Cerebellar cortex (tissue), 1 donor: ENCODE measurements at regions not wholly inside any gene's neighbourhood (a gene's known extent, or its start where the extent isn't known, plus 50 kb on each side); places are given as distances from the start of the nearest gene placed in this dataset.

Experiments
- DNase-seq: peaks from one replicate; pipeline ENCODE4 v3.0.0-alpha.2; 2015; ENCODE audit warnings: low spot score

- no peak for DNase-seq
These were observed 239.2 kb upstream of the RAB4A start for GRCh38 chr1:229031481-229032341.

- DNase-seq = no peak
These were observed 238.5 kb upstream of the RAB4A start for GRCh38 chr1:229032375-229032774.

DNA sequence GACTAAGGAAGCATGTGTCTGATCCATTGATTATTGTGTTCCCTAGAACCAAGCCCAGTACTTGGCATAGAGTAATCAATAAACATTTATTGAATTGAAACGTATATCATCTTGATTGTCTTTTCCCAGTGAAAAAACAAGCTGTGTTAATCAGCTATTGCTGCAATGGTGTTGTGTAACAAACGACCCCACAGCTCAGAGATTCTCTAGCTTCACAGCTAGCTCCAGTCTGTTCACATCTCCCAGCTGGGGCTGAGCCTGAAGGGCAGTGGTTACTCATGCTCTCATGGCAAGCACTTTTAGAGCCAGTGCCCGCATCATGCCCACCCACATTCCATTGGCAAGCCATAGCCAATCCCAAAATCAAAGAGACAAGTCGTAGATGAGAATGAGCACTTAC, 237.4 kb upstream of the RAB4A start:
- no peak for DNase-seq

GRCh38 chr1:229034342-229034741, 236.6 kb upstream of the RAB4A start:
- DNase-seq = no peak

- no peak for DNase-seq
These were observed 235.7 kb upstream of the RAB4A start for GRCh38 chr1:229035054-229035747.

- DNase-seq = no peak
These were observed 235.2 kb upstream of the RAB4A start for GRCh38 chr1:229035748-229036082.

DNA sequence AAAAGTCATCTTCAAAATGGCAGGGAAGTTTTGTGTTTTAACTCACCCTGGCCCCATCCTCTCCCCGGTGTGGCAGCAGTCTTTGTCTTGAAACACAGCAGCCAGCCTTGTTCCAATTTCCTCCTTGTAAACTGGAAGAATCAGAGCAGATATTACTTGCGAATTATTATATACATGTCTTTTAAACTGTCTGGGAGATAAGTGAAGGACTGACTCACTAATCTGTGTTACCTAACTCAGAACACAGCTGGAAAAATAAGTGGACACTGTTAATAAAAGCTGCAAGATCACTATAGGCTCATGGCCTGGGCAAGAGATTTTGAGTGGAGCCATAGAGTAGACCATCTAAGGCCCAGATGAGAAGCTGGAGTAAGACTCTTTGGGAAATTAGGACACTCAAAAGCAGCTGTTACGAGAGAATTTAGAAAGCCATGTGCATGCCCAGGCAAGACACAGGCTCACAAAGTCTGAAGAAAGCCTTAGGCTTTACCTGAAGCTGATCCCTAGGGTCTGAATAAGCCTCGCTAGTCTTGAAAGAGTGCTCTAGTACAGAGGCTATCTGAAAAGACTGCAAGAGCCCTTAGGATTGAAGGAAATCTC, 233.0 kb upstream of the RAB4A start:
- no peak for DNase-seq

DNA sequence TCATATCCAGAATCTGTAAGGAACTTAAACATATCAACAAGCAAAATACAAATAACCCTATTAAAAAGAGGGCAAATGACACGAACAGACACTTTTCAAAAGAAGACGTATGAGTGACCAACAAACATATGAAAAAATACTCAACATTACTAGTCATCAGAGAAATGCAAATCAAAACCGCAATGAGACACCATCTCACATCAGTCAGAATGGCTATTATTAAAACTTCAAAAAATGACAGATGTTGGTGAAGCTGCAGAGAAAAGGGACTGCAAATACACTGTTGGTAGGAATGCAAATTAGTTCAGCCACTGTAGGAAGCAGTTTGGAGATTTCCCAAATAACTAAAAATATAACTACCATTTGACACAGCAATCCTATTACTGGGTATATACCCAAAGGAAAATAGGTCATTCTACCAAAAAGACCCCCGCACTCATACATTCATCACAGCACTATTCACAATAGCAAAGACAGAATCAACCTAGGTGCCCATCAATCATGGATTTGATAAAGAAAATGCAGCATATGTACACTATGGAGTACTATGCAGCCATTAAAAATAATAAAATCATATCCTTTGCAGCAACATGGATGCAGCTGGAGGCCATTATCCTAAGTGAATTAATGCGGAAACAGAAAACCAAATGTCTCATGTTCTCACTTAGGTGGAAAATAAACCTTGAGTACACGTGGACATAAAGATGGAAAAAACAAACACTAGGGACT, 230.1 kb upstream of the RAB4A start:
- no peak for DNase-seq

DNA sequence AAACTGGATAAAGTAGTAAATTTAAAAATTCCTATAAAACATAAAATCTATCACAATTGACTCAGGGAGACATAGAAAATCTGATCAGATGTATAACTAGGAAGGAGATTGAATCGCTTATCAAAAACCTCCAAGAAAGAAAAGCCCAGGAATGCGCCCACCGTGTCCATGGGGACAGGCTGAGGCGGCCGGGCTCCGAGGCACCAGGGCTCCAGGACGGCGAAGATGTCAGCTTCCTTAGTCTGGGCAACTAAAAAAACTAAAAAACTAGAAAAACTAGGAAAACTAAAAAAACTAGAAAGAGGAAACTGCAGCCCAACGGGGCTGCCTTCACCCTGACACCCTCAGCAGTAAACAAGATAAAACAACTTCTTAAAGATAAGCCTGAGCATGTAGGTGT, 229.0 kb upstream of the RAB4A start:
- no peak for DNase-seq

DNA sequence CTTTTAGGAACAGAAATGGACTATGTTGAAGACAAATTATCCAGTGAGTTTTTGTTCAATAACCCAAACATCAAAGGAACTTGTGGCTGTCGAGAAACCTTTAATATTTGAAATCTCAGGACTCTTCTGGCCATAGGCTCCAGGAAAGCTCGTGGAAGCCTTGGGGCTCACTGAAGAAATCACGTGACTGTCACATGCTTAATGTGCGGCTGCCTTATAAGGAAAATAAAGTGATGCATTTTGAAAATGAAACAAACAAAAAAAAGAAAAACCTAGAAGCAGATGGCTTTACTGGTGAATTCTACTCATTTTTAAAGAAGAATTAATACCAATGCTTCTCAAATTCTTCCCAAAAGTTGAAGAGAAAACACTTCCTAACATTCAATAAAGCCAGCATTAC, 228.4 kb upstream of the RAB4A start:
- DNase-seq = no peak

DNA sequence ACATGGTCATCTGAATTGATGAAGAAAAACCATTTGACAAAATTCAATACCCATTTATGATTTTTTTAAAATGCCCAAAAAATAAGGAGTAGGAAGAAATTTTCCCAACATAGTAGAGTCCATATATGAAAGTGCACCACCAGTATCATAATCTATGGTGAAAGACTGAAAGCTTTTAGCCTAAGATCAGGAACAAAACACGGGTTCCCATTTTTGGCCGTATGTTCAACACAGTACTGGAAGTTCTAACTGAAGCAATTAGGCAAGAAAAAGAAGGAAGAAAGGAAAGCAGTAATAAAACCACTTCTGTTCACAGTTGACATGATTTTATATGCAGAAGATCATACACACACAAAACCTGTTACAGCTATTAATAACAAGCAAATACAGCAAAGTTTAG, 227.8 kb upstream of the RAB4A start:
- DNase-seq = no peak

GRCh38 chr1:229046251-229046853, 224.6 kb upstream of the RAB4A start:
- no peak for DNase-seq

DNA sequence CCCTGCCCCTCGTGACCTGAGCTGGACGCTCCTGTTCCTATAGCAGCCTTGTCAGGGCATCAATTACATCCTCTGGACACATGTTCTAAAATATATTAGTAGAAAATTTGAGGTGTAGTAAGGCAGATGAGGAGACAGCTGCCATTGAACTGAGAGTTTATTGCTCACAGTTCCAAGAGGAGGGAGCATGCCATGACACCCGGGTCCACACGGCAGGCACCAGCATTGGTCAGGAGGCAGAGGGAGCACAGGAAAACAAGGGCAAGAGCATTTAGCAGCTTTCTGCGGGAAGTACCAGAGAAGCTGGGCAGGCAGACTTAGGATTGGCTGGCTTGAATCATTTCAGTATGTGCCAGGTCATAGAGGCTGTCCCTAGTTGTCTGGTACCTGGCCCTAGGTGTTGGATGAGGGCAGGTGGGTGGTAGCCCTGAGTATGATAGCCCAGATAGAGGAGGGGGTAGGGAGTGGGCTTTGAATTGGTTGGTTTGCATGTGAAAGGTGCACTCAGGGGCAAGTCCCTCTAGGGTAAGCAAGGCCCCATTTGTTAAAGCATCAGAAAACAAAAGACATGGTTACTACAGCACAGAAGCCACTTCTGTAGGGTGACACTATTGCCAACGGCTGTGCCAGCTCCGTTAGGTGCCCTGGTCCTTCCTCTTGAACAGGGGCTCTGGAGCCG, 223.6 kb upstream of the RAB4A start:
- no peak for DNase-seq

DNA sequence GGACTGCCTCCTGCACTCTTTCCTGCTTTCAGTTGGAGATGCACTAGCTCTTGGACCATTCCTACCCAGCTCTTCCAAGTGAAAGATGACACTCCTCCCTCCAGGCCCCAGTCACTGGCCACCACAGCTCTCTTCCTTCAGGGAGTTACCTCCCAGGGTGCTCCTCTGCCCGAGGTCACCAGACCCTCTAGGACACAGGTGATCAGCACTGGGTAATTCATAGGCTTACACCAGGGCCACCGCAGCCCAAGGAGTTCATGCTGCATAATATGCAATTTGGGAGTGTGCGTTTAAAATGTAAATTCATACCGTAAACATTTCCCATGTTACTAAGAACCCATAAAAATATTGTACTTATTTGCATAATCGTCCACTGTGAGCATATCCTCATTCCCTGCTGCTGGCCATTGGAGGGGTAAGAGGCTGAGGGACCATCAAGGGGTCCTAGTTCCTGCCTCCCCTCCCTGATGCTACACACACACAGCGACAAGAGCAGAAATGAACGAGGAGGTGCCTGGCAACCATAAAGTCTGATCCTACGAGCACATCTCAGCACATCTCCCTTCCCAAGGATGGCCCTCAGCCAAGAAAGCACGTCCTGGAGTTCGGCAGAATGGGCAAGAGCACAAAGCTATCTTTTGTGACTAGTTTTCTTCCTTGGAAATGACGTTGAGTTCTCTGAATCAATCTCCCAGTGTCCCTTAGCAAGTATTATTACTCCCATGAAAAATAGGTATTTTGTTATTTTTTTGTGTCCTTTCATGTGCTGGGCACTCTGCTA, 222.9 kb upstream of the RAB4A start:
- no peak for DNase-seq

DNA sequence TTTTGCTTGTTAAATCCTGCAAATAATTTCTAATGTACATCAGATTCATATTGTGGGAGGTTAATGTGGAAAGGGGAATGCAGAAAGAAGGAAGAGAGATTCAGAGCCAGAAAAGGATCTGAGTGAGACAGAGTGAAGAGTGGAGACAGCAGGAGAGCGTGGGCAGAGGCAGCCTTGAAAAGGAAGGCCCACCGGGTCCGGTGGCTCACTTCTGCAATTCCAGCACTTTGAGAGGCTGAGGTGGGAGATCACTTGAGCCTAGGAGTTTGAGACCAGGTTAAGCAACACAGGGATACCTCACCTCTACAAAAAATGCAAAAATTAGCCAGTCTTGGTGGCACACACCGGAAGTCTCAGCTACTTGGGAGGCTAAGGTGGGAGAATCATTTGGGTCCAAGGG, 222.0 kb upstream of the RAB4A start:
- no peak for DNase-seq

DNA sequence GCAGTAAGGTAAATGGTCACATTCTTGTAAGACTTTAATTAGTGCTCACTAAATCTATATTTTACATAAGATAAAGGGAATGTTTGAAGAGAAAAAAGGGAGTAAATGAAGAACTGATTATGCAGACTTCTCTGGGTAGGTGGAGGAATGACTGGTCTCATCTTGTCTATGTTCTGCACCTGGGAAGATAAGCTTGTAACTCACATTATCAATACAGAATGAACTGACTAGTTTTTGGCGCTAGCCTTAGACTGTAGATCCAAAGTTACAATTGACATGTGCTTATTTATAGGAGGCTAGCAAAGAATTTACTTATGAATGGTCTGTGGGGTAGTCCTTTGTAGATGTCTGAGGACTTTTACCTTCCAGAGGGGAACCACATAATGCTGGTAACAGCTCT, 214.9 kb upstream of the RAB4A start:
- no peak for DNase-seq

DNA sequence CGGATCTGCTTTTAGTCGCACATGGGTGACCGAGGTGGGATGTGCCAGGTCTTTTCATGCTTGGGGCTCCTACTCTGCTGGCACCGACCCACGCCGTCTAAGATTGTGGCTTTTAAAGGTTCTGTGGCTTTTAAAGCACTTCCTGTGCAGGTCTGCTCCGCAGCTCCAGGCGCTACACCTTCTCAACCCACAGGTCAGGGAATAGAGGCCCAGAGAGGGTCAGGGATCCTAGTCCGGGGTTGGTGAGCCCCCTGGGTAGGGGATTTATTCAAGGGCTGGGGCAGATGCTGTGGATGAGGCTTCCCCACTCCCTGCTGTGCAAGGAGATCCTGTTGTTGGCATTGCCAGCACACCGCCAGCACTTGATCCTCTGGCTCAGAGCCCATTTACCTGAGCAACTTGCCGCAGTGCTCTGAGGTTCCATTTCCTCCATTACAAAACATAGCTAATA, 212.8 kb upstream of the RAB4A start:
- no peak for DNase-seq

DNA sequence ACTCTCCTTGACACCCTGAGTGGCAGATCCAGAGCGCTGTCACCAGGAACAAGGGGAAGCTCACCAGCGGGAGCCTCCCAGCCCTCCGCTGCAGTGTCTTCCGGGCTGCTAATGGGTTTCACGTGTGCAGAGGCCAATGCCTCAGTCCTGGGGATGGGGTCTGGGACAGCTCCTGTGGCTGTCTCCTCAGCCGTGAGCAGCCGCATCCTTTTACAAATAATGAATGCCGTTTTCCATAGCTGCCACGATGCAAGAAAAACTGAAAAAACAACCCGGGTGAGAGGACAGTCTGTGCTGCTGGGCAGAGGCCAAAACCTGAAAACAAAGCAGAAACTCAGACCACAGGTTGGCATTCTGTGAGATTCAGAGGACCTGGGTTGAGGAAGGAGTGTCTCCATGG, 212.2 kb upstream of the RAB4A start:
- DNase-seq = peak; percentile 72

DNA sequence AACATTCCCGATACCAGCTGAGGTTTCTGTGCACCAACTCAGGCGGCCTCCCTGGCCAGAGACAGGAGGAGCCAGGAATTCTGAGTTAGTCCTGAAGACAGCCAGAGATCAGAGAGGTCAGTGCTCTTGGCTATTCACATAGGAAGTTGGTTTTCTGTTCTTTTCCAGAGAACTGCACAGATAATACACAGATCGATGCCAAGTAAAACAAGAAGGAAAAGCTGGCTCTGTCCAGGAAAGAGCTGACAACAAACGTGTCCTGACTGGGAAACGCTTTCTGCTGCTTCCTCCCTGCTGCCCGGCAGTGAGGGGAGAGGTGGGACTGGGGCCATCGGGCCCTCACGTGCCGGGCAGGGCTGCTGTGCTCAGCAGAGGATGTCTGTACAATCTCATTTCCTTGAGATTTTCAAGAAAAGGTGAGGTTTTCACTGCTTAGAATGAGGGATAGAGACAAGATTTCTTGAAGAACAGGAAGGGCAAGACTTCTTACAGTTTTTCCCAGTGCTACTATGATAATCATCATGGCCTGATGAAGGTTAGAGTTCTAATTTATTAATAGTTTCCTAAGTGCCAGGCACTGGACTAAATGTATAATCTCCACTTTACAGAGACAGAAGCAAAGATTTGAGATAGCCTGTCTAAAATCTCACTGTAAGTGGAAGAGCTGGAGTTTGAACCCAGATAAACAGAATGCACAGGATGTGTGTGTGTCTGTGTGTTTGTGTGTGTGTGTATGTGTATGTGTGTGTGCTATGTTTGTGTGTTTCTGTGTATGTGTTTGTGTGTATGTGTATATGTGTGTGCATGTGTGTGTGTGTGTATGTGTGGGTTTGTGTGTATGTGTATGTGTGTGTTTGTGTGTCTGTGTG, 211.0 kb upstream of the RAB4A start:
- DNase-seq = peak; percentile 7

DNA sequence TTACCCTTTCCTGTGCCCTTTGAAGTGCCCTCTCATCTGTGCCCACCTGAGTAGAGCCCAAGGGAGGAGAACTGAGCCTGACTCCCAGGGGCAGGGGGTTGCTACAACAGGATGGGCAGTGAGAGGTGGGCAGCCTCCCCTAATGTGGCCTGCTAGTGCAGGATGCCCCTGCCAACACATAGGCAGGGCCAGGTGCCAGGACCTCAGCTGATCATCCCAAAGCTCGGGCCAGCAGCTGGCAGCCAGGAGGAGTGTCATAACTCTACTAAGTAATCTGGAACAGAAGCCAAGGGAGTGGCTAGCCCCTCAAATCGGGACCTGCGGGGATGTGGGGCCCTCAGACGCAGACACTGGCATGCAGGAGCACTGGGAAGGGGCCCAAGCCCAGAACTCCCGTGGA, 208.8 kb upstream of the RAB4A start:
- DNase-seq = no peak
